NCI-H82 (cell line): ENCODE measurements at regions not wholly inside any gene's neighbourhood (a gene's known extent, or its start where the extent isn't known, plus 50 kb on each side); places are given as distances from the start of the nearest gene placed in this dataset.
A peak's percentile ranks its signal among the peaks of the same experiment; 100 is the strongest.
"Not testable (repeated sequence)": the region's sequence is repeated elsewhere in the genome, so short reads cannot be mapped to it uniquely, and the experiment has no call there.

Source experiments
- DNase-seq: peaks from one replicate; lab custom pipeline; 2025; lab: John Stamatoyannopoulos, UW

DNA sequence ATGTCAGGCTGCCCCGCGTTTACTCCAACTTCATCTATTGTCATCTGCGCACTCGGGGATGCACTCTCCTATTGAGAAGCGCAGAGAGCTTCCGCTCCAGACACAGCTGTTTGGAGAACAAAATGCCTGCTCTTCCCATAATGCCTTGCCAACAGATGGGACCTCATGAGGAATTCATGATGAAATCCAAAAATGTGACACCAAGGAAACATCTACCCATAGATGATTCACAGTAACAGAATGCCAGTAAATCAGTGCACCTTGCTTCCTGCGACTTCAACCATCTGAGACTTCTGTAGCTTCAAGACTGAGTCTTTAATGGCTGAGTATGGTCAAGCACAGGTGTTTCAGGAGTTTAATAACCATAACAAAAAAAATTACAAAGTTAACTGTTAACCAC lies 1144.9 kb upstream of the GOT2 start:
- DNase-seq, result no peak

DNA sequence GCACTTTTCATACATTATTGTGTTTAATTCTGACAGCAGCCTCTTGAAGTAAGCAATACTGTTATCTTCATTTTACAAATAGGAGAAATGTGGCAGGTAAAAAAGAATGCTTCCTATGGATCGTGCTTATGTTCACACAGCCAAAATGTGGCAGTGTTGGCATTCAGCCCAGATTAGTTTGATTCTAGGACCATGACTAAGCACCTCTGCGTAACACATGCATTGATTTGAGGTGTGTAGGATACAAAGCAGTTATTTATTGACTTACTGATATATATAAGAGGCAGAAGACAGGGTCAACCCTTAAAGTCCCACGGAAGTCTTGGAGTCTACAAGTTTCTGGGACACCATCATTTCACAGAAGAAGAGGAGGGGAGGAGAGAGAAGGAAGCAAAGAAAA lies 1144.4 kb upstream of the GOT2 start:
- DNase-seq, result peak; percentile 29

DNA sequence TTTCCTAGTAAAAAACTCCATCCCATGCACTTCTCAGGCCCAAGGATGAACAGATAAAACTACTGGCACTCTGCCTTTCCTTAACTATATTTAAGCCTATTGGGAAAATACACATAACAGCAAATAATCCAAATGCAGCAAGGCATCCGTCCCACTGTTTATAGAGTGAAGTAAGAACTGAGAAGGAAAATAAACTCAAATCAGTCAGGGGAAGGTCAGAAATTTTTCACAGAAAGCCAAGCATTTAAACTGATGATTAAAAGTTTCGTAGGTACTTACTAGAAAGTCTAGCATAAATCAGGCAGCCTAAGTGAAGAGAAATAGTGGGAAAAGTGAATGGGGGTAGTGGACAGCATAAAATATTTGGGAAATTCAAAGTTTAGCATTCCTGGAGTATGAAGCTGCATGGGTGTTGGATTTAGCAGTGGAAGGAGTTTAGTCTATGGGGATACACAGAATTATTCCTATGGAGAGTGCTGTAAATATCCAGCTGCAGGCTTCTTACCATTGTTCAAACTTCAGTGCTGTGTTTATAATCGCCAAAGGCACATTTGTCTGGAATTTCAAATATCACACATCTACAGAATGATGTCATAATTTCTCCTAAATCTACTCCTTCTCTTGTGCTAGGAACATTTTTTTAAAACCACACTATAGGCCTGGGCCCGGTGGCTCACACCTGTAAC lies 1131.0 kb upstream of the GOT2 start:
- no peak for DNase-seq

GRCh38 chr16:59859676-59860402 lies 1125.7 kb upstream of the GOT2 start:
- no peak for DNase-seq

GRCh38 chr16:59854846-59855439 lies 1120.8 kb upstream of the GOT2 start:
- no peak for DNase-seq

DNA sequence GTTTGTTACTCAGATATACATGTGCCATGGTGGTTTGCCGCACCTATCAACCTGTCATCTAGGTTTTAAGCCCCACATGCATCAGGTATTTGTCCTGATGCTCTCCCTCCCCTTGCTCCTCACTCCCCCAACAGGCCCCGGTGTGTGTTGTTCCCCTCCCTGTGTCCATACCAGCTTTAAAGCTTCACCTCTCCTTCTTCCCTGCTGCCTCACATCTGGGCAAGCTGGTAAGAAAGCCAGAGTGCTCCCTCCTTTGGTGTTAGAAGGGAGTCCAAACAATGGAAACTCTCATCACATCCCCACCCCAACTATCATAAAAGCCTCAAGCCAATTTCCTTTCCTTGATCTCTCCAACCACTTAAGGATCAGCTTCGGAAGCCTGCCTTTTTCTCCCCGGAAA lies 1115.6 kb upstream of the GOT2 start:
- no peak for DNase-seq

DNA sequence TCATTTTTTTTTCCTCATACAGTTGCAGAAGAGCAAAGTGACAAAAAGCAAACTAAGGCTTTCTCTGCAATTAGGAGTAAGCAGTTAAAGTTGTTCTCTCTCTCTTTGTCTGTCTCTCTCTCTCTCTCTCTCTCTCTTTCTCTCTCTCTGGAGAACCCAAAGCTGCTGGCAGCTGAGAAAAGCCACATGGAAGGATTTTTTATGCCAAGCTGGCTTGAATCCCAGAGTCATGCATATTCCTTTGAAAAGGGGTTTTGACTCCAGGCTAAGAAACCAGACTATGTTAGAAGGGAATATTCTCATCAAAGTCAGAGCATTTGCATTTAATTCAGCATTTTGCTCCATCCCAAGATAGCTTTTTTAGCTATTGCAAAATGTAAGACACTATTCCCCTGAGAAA lies 1114.2 kb upstream of the GOT2 start:
- no peak for DNase-seq

- DNase-seq, result no peak
Observed at GRCh38 chr16:59840169-59840568, 1106.1 kb upstream of the GOT2 start.

DNA sequence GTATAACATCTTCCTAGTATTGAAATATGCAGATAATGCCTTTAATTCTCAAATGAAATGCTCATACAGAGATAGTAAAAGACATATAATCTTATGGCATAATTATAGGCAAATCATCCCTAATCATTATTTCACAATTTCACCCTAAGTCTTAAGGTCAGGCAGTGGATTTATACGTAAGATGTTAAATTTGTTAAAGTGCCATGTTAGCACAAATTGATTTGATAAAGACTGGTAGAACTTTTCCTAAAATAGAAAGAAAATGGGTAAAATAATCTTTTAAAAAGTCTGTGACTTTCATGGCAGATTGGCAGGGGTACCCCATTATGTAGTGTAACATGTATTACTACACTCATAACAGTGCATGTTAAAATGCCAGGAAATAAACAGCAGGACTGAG lies 1092.7 kb upstream of the GOT2 start:
- DNase-seq, result no peak

DNA sequence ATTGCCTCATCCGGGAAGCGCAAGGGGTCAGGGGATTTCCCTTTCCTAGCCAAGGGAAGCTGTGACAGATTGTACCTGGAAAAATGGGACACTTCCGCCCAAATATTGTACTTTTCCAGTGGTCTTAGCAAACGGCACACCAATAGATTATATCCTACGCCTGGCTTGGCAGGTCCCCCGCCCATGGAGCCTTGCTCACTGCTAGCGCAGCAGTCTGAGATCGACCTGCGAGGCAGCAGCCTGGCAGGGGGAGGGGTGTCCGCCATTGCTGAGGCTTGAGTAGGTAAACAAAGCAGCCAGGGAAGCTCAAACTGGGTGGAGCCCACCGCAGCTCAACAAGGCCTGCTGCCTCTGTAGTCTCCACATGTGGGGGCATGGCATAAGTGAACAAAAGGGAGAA lies 1075.4 kb upstream of the GOT2 start:
- DNase-seq, result not testable (repeated sequence)

DNA sequence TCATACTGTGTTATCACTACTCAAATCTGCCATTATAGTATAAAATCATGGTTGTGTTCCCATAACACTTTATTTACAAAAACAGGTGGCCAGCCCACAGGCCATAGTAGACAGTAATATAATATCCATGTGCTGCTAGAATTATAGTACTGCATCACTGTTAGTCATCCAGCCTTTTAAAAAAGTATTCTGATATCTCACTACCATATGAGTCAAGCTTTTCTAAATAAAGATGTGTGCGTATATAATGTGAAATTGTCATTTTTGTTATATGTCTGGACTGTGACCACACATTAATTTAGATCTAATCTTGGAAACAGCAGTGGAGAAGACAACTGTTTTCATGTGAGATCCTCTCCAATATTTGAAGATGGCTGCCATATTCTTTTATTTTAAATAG lies 1049.1 kb upstream of the GOT2 start:
- no peak for DNase-seq

GRCh38 chr16:59773330-59773729 lies 1039.2 kb upstream of the GOT2 start:
- DNase-seq, result no peak

DNA sequence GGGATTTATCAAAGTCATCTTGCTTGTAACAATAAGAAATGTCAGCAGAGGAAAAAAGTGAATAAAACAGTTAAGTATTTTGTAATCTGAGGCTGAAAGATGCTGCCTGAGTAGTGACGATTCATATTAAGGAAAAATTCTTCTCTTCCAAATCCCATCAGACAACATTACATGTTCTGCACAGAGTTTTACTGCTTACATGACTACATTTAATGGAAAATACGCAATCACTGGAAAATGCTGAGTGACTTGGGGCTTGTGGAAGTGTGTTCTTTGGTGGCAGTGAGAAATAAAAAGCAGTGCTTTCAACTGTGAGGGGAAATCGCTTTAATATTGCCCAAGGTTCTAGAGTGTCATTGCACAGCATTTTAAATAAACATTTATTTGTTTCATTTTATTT lies 1025.2 kb upstream of the GOT2 start:
- no peak for DNase-seq

DNA sequence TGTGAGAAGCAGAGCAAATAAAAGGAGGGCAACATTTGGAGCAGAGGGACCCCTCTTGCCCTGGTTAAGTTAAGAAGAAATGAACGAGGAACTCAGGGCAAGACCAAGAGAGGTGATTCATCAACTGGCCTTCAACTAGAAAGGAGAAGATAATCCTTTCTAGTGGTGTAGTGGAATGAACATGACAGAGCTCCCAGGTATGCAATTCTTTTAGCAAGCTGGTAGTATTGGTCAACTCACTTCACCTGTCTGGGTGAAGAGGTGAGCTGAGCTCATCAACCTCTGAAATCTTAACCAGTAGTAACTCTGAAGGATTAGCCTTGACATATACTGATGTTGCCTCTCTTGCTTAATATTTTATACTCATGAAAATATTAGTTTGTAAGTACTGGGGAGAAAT lies 1024.7 kb upstream of the GOT2 start:
- no peak for DNase-seq

GRCh38 chr16:59754854-59755253 lies 1020.7 kb upstream of the GOT2 start:
- no peak for DNase-seq

- peak; percentile 22 for DNase-seq
Observed at GRCh38 chr16:59749662-59750336, 1015.7 kb upstream of the GOT2 start.

DNA sequence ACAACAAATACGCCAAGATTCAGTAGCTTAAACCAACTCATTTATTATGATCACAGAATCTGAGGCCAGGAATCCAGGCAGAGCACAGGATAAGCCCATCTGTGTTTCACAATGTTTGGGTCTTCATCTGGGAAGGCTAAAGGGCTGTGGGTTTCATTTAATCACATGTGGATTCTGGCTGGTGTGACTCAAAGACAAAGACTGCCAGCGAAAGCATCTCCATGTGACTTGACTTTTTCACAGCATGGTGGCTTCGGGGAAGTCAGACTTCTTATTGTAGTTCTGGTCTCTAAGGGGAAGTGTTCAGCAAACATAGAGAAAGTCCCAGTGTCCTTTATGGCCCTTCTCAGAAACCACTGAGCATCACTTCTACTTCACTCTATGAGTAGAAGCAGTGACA lies 1014.4 kb upstream of the GOT2 start:
- no peak for DNase-seq

- DNase-seq, result no peak
Observed at GRCh38 chr16:59743504-59743903, 1009.4 kb upstream of the GOT2 start.

GRCh38 chr16:59740858-59741257 lies 1006.7 kb upstream of the GOT2 start:
- DNase-seq, result no peak

DNA sequence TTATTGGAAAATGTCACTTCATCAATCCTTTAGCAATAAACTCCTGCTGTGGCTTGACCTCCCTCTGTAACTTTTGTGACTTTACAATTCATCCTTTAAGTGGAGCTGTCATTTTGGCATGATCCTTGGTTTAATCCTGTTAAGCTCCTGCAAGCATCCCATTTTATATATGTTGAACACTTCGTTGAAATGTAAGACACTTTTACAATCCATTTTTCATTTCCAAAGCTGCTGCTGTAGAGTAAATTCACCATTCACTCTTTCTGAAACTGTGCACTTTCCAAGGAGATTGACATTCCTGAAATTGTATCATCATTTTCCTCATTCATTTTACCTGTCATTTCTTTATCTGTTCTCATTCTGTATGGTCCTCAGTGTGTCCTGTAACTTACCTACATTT lies 1003.2 kb upstream of the GOT2 start:
- no peak for DNase-seq

DNA sequence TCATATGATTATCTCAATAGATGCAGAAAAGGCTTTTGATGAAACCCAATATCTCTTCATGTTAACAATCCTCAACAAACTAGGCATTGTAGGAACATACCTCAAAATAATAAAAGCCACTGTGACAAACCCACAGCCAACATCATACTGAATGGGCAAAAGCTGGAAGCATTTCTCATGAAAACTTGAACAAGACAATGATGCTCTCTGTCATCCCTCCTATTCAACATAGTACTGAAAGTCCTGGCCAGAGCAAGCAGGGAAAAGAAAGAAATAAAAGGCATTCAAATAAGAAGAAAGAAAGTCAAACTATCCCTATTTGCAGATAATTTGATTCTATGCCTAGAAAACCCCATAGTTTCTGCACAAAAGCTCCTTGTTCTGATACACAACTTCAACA lies 999.2 kb upstream of the GOT2 start:
- no peak for DNase-seq

GRCh38 chr16:59729613-59730012 lies 995.5 kb upstream of the GOT2 start:
- DNase-seq, result no peak

DNA sequence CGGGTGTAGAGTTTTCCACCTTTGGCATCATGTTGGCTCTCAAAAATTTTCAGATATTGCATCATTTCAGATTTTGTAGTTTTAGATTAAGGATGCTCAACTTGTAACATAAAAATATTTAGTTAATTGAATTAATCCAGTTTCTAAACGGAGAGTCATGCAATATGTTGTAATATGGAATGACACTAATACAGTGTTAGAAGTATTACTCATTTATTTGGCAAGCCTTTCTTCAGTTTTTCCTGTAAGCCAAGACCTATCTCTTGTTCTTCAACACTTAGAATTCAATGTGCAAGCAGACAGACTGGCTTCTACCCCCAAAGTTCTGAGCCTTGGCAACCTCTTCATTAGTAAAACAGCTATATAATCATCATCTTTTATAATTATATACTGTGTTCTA lies 985.0 kb upstream of the GOT2 start:
- no peak for DNase-seq
